ENCODE measurements at regions not wholly inside any gene's neighbourhood (a gene's known extent, or its start where the extent isn't known, plus 50 kb on each side); places are given as distances from the start of the nearest gene placed in this dataset.
A peak's percentile ranks its signal among the peaks of the same experiment; 100 is the strongest.

DNA sequence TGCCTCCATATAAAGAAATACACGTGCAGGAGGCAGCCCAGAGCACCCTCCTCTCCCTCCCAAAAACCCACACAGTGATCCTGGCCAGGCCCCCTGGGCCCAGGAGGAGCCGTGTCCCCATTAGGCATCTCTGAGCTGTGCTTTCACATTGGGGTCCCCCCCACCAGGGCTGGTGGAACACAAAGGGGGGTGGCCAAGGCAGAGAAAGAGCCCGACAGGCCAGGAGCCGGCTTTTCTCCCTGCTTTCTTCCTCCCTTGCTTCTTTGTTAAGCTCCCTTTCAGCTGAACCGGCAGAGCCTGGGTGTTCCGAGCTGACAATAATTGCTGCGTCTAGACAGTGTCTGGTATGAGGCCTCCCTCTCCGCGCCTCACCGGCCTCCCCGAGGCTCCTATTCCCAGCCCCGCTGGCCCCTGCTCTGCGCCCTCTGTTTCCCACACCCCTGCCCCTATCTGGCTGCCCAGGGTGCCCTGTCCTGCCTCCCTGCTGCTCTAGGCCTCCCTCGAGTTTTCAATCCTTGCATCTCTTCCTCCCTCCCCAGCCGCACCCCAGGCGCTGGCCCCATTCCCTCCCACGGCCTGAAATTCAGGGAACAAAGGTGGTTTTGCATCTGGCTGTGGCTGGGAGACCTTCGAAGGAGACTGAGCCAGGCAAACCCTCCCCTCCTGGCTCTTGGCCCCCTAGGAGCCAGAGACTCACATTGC lies 120.6 kb downstream of the C9orf50 start:
- Histone ChIP-seq H3K9me3 (ENCODE audit: control insufficient read depth in 4 of 4, insufficient read depth in 3 of 4, low read length in 3 of 4) (no peaks in the 10 kb centered on the region), H3K4me3 (no peak overlapping the region), H3K27ac (ENCODE audit: low read depth in 1 of 2, low read length in 1 of 2) (peak overlapping the region in 1 of 2 donors; percentile 13), H3K4me1 (ENCODE audit: control insufficient read depth in 5 of 5, insufficient read depth in 5 of 5, low read length in 5 of 5) (peaks cover 0 to 51% (median 12%) of the 10 kb centered on the region in 5 donors), H3K9ac (ENCODE audit: insufficient read depth in 1 of 2, low read length in 2 of 2) (no peak overlapping the region), H3K27me3 (ENCODE audit: control insufficient read depth in 3 of 3, insufficient read depth in 3 of 3, low read length in 2 of 3) (no peaks in the 10 kb centered on the region), H3K36me3 (ENCODE audit: control insufficient read depth in 4 of 4, insufficient read depth in 4 of 4, low read length in 4 of 4) (peaks cover 0 to 11% (median under 1%) of the 10 kb centered on the region in 4 donors)
- TF ChIP-seq, protein P1, sequence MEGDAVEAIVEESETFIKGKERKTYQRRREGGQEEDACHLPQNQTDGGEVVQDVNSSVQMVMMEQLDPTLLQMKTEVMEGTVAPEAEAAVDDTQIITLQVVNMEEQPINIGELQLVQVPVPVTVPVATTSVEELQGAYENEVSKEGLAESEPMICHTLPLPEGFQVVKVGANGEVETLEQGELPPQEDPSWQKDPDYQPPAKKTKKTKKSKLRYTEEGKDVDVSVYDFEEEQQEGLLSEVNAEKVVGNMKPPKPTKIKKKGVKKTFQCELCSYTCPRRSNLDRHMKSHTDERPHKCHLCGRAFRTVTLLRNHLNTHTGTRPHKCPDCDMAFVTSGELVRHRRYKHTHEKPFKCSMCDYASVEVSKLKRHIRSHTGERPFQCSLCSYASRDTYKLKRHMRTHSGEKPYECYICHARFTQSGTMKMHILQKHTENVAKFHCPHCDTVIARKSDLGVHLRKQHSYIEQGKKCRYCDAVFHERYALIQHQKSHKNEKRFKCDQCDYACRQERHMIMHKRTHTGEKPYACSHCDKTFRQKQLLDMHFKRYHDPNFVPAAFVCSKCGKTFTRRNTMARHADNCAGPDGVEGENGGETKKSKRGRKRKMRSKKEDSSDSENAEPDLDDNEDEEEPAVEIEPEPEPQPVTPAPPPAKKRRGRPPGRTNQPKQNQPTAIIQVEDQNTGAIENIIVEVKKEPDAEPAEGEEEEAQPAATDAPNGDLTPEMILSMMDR (IDR thresholded peaks at IDR 0.05; ENCODE audit: control extremely low read depth, extremely low read depth), result no peak
- no peak for ATAC-seq (ENCODE audit: insufficient read depth, low FRiP score)
- 76 to 84% methylated on average over 17 to 18 of the region's 18 CpGs for WGBS, 2 donors
- DNase-seq, result peak; percentile 61 to 76 (median 63)

DNA sequence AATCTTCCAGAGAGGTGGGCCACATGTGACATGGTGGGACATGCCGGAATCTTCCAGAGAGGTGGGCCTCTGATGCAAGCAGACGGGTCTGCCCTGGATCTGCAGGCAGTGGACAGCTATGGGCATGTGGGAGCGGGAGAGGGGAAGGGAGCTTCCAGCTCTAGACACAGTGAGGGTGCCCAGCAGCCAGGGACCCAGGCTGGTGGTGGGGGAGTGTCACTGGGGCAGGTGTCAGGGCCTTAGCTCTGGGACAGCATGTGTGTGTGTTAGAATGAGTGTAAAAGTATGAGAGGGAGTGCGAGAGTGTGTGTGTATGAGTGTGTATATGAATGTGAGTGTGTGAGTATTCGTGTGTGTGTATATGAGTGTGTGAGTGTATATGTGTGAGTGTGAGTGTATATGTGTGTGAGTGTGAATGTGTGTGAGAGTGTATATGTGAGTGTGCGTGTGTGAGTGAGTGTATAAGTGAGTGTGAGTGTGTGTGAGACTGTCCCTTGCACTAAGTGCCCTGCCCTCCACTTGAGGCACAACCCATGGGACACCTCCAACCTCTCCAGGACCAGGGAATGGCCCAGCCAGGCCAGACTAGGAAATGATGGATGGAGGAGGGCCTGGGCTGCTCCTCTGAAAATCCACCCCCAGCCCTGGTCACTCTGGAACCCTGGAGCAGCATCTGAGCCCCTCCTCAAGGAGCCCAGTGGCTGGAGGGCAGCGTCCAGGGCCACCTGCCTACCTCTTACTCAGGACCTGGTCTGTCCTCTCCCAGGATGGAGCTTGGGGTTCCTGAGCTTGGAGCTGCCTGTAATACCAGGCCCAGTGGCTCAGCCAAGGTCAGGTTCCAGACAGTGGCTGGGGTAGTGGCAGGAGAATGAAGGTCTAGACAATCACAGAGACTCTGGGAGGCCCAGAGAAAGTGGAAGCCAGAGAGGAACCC lies 122.2 kb downstream of the C9orf50 start:
- 85 to 91% methylated on average over 7 of the region's 7 CpGs for WGBS, 2 donors
- Histone ChIP-seq H3K27ac (ENCODE audit: low read depth in 1 of 2, low read length in 1 of 2) (peak overlapping the region; percentile 93 to 98), H3K9me3 (ENCODE audit: control insufficient read depth in 4 of 4, insufficient read depth in 3 of 4, low read length in 3 of 4) (no peaks in the 10 kb centered on the region), H3K27me3 (ENCODE audit: control insufficient read depth in 3 of 3, insufficient read depth in 3 of 3, low read length in 2 of 3) (no peaks in the 10 kb centered on the region), H3K4me3 (no peak overlapping the region), H3K4me1 (ENCODE audit: control insufficient read depth in 5 of 5, insufficient read depth in 5 of 5, low read length in 5 of 5) (peaks cover 0 to 49% (median 12%) of the 10 kb centered on the region in 5 donors), H3K36me3 (ENCODE audit: control insufficient read depth in 4 of 4, insufficient read depth in 4 of 4, low read length in 4 of 4) (peaks cover 0 to 6% (median 0%) of the 10 kb centered on the region in 4 donors), H3K9ac (ENCODE audit: insufficient read depth in 1 of 2, low read length in 2 of 2) (peak overlapping the region; percentile 19 to 87)
- ATAC-seq (ENCODE audit: insufficient read depth, low FRiP score) (no peak), DNase-seq (no peak)
- TF ChIP-seq, protein P1 (IDR thresholded peaks at IDR 0.05; ENCODE audit: control extremely low read depth, extremely low read depth), result no peak

DNA sequence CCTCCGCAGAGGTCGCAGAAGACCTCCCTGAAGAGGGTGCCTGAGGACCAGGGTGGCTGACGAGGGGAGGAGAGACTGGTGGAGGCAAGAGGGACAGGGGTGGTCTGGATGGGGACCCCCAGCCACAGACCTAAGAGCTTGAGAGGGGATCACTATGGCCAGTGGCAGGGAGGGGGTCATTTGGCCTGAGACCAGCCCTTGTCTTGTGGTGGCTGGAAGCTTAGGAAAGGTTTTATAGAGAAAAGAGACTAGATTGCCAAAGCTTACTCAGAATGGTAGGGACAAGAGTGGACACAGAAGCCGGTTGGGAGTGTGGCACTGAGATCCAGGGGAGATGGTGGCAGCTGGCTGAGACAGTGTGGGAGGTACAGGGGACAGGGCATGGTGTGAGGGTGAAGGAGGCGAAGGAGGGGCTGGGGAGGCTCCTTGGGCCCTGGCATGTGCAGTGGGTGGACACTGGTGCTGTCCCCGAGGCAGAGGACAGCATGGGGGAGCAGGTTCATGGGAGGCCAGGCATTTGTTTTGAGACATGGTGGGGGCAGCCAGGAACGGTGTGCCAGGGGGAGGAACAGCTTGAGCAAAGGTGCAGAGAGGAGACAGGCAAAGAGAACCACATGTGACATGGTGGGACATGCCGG lies 123.0 kb downstream of the C9orf50 start:
- 55 to 80% methylated on average over 8 of the region's 8 CpGs for WGBS, 2 donors
- ATAC-seq (ENCODE audit: insufficient read depth, low FRiP score), result no peak
- Histone ChIP-seq H3K36me3 (ENCODE audit: control insufficient read depth in 4 of 4, insufficient read depth in 4 of 4, low read length in 4 of 4) (peaks cover 0 to 8% (median 1%) of the 10 kb centered on the region in 4 donors), H3K27me3 (ENCODE audit: control insufficient read depth in 3 of 3, insufficient read depth in 3 of 3, low read length in 2 of 3) (no peaks in the 10 kb centered on the region), H3K9ac (ENCODE audit: insufficient read depth in 1 of 2, low read length in 2 of 2) (peak overlapping the region; percentile 56 to 87), H3K27ac (ENCODE audit: low read depth in 1 of 2, low read length in 1 of 2) (peak overlapping the region; percentile 93 to 98), H3K9me3 (ENCODE audit: control insufficient read depth in 4 of 4, insufficient read depth in 3 of 4, low read length in 3 of 4) (no peaks in the 10 kb centered on the region), H3K4me3 (no peak overlapping the region), H3K4me1 (ENCODE audit: control insufficient read depth in 5 of 5, insufficient read depth in 5 of 5, low read length in 5 of 5) (peaks cover 0 to 54% (median 12%) of the 10 kb centered on the region in 5 donors)
- no peak for DNase-seq
- TF ChIP-seq, protein P1 (IDR thresholded peaks at IDR 0.05; ENCODE audit: control extremely low read depth, extremely low read depth), result no peak

Measured in lung (tissue), 11 donors.